Ovary (tissue), 7 donors: ENCODE measurements at regions not wholly inside any gene's neighbourhood (a gene's known extent, or its start where the extent isn't known, plus 50 kb on each side); places are given as distances from the start of the nearest gene placed in this dataset.

ENCODE experiments used
- DNase-seq, 5 donors: peaks; one replicate each; pipeline ENCODE4 v3.0.0-alpha.2; 2019 to 2020
- H3K27ac ChIP-seq, 2 donors: fragments of 200-600 bp; one replicate each; pipeline versions ENCODE4 v1.5.1 to v1.8.0; 2019 to 2022
- H3K27me3 ChIP-seq: fragments of 200-600 bp; one replicate; pipeline ENCODE4 v1.8.0; 2022
- H3K36me3 ChIP-seq: fragments of 200-600 bp; sonication (generic); one replicate; pipeline ENCODE4 v1.5.1; 2019
- H3K4me1 ChIP-seq: one replicate; pipeline ENCODE4 v1.8.1; 2013; ENCODE audit warnings: mild to moderate bottlenecking, moderate library complexity; ENCODE audit not compliant: insufficient read depth
- H3K4me3 ChIP-seq: fragments of 200-600 bp; sonication (generic); one replicate; pipeline ENCODE4 v1.5.1; 2017
- H3K9me3 ChIP-seq, 2 donors: fragments of 200-600 bp in 1 of 2; sonication (generic) in 1 of 2; one replicate each; pipeline versions ENCODE4 v1.5.1 to v1.8.1; 2013 to 2019; ENCODE audit warnings: mild to moderate bottlenecking in 1 of 2, moderate library complexity in 1 of 2
- CTCF ChIP-seq, 3 donors: fragments of 450-650 bp in 2 of 3; fragments of 200-600 bp in 1 of 3; IDR thresholded peaks; one replicate each; pipeline versions ENCODE4 v1.5.1 to v1.8.0; 2016 to 2022; ENCODE audit warnings: antibody characterized with exemption in 3 of 3, mild to moderate bottlenecking in 1 of 3
- EP300 ChIP-seq: sonication (generic); formaldehyde crosslinking; IDR thresholded peaks from one replicate; pipeline ENCODE4 v1.6.1; 2017; ENCODE audit warnings: antibody characterized with exemption
- POLR2A ChIP-seq: fragments of 450-650 bp; IDR thresholded peaks from one replicate; pipeline ENCODE4 v1.6.1; 2017; ENCODE audit warnings: antibody characterized with exemption, mild to moderate bottlenecking, moderate library complexity
- WGBS, 3 donors: extraction: QIAGEN DNeasy Blood & Tissue Kit in 1 of 3; methylation state at CpG; one replicate each; pipeline versions ENCODE4 v1.1.5 to v1.1.7; 2013 to 2017; 5-methylcytosine and 5-hydroxymethylcytosine counted together
- intact Hi-C, 4 donors: fragments of 100-400 bp; cut with DNase I; formaldehyde crosslinking; loops; one replicate each; pipeline versions ENCODE4 v1.11.0 to v1.15.1; 2022 to 2023
- donor health status: DM: no; HTN: no; CAD: no; lungs with moderate emphysema.
- donor health status: DM: no; HTN: no; CAD: no.
- donor health status: Bipolar disorder and iron deficiency.
- donor health status: DM: no; HTN: no; CAD: no.
- donor health status: DM: yes; HTN: yes; CAD: no.

GRCh38 chr1:199322278-199322677, 683.4 kb downstream of the PTPRC start:
- Histone ChIP-seq H3K9me3 (no peaks in the 10 kb centered on the region), H3K27me3 (no peaks in the 10 kb centered on the region), H3K4me1 (no peaks in the 10 kb centered on the region), H3K4me3 (no peak overlapping the region), H3K27ac (no peak overlapping the region), H3K36me3 (no peaks in the 10 kb centered on the region)
- TF ChIP-seq CTCF (IDR thresholded peaks at IDR 0.05) (no peak), POLR2A (no peak), EP300 (no peak)
- WGBS, 3 donors: 87 to 100% (median 90%) methylated on average over 1 of the region's 1 CpG
- no peak for DNase-seq
- intact Hi-C loops: no loop called here

GRCh38 chr1:199333180-199333579, 694.3 kb upstream of the NR5A2 start:
- intact Hi-C loops: no loop called here
- H3K36me3 ChIP-seq: no peaks in the 10 kb centered on the region
- no peak for TF ChIP-seq POLR2A
- TF ChIP-seq EP300: no peak
- TF ChIP-seq CTCF (IDR thresholded peaks at IDR 0.05): no peak
- no peaks in the 10 kb centered on the region for H3K9me3 ChIP-seq
- no peak for DNase-seq
- WGBS, 3 donors: 90 to 94% (median 92%) methylated on average over 3 of the region's 3 CpGs
- no peak overlapping the region for H3K4me3 ChIP-seq
- H3K4me1 ChIP-seq: no peaks in the 10 kb centered on the region
- no peaks in the 10 kb centered on the region for H3K27me3 ChIP-seq
- no peak overlapping the region for H3K27ac ChIP-seq

GRCh38 chr1:199335496-199335895, 692.0 kb upstream of the NR5A2 start:
- TF ChIP-seq POLR2A (no peak), EP300 (no peak), CTCF (IDR thresholded peaks at IDR 0.05) (no peak)
- no peak overlapping the region for H3K27ac ChIP-seq
- no peaks in the 10 kb centered on the region for H3K9me3 ChIP-seq
- intact Hi-C loops: no loop called here
- 31 to 42% (median 33%) methylated on average over 1 of the region's 1 CpG for WGBS, 3 donors
- DNase-seq: no peak
- no peaks in the 10 kb centered on the region for H3K27me3 ChIP-seq
- H3K4me3 ChIP-seq: no peak overlapping the region
- H3K36me3 ChIP-seq: no peaks in the 10 kb centered on the region
- H3K4me1 ChIP-seq: no peaks in the 10 kb centered on the region

- intact Hi-C loops: no loop called here
- H3K4me3 ChIP-seq: no peak overlapping the region
- H3K4me1 ChIP-seq: no peaks in the 10 kb centered on the region
- DNase-seq: no peak
- WGBS, 3 donors: 92 to 100% (median 94%) methylated on average over 4 of the region's 4 CpGs
- no peaks in the 10 kb centered on the region for H3K27me3 ChIP-seq
- H3K36me3 ChIP-seq: no peaks in the 10 kb centered on the region
- TF ChIP-seq CTCF (IDR thresholded peaks at IDR 0.05): no peak
- TF ChIP-seq EP300: no peak
- no peak for TF ChIP-seq POLR2A
- H3K9me3 ChIP-seq: no peaks in the 10 kb centered on the region
- no peak overlapping the region for H3K27ac ChIP-seq
Observed at GRCh38 chr1:199336745-199337640, 690.5 kb upstream of the NR5A2 start.
